ENCODE measurements at regions not wholly inside any gene's neighbourhood (a gene's known extent, or its start where the extent isn't known, plus 50 kb on each side); places are given as distances from the start of the nearest gene placed in this dataset.
A peak's percentile ranks its signal among the peaks of the same experiment; 100 is the strongest.

GRCh38 chr5:94024101-94024500 is 282.7 kb upstream of the POU5F2 start:
- H3K9me3 ChIP-seq: peaks cover 0 to 5% (median 2%) of the 10 kb centered on the region in 4 donors
- H3K36me3 ChIP-seq: peaks cover 0 to 30% (median 2%) of the 10 kb centered on the region in 4 donors
- intact Hi-C loops (cut with DNase I; ENCODE audit: low total_unique reads): no loop called here
- no peak overlapping the region for H3K27ac ChIP-seq
- no peak for TF ChIP-seq CTCF (IDR thresholded peaks at IDR 0.05)
- no peak for TF ChIP-seq POLR2A (IDR thresholded peaks at IDR 0.05)
- no peak for TF ChIP-seq POLR2AphosphoS5 (IDR thresholded peaks at IDR 0.05)
- TF ChIP-seq EP300 (IDR thresholded peaks at IDR 0.05): no peak
- WGBS, 5 donors: 79 to 100% (median 94%) methylated on average over 1 of the region's 1 CpG
- no peaks in the 10 kb centered on the region for H3K4me1 ChIP-seq
- DNase-seq: no peak
- no peaks in the 10 kb centered on the region for H3K27me3 ChIP-seq
- no peak overlapping the region for H3K4me3 ChIP-seq

- WGBS, 5 donors: 34 to 55% (median 43%) methylated on average over 2 of the region's 2 CpGs
- Histone ChIP-seq H3K36me3 (peaks cover 0 to 51% (median 15%) of the 10 kb centered on the region in 4 donors), H3K9me3 (peaks cover 3 to 27% (median 10%) of the 10 kb centered on the region in 4 donors), H3K27ac (no peak overlapping the region), H3K4me1 (no peaks in the 10 kb centered on the region), H3K27me3 (no peaks in the 10 kb centered on the region), H3K4me3 (no peak overlapping the region)
- peak in 2 of 3 donors; percentile 11 to 26 for TF ChIP-seq POLR2AphosphoS5 (IDR thresholded peaks at IDR 0.05)
- no peak for TF ChIP-seq POLR2A (IDR thresholded peaks at IDR 0.05)
- DNase-seq: peak; percentile 30 to 50
- intact Hi-C loops (cut with DNase I; ENCODE audit: low total_unique reads): no loop called here
Observed at GRCh38 chr5:94021246-94021645, 279.8 kb upstream of the POU5F2 start.

- 96 to 100% (median 99%) methylated on average over 2 of the region's 2 CpGs for WGBS, 5 donors
- TF ChIP-seq EP300 (IDR thresholded peaks at IDR 0.05): no peak
- no peak for TF ChIP-seq POLR2A (IDR thresholded peaks at IDR 0.05)
- TF ChIP-seq CTCF (IDR thresholded peaks at IDR 0.05): no peak
- no peak for TF ChIP-seq POLR2AphosphoS5 (IDR thresholded peaks at IDR 0.05)
Observed at GRCh38 chr5:94017579-94017978, 276.2 kb upstream of the POU5F2 start.

GRCh38 chr5:94010814-94011213 is 269.4 kb upstream of the POU5F2 start:
- Histone ChIP-seq H3K9me3 (peaks cover 0 to 12% (median 4%) of the 10 kb centered on the region in 4 donors), H3K4me3 (no peak overlapping the region), H3K27ac (no peak overlapping the region), H3K27me3 (no peaks in the 10 kb centered on the region), H3K4me1 (no peaks in the 10 kb centered on the region), H3K36me3 (peaks cover 0 to 6% (median 2%) of the 10 kb centered on the region in 4 donors)
- intact Hi-C loops (cut with DNase I; ENCODE audit: low total_unique reads): no loop called here
- 95 to 100% (median 99%) methylated on average over 1 of the region's 1 CpG for WGBS, 5 donors
- TF ChIP-seq CTCF (IDR thresholded peaks at IDR 0.05): no peak
- TF ChIP-seq EP300 (IDR thresholded peaks at IDR 0.05): no peak
- TF ChIP-seq POLR2AphosphoS5 (IDR thresholded peaks at IDR 0.05): no peak
- TF ChIP-seq POLR2A (IDR thresholded peaks at IDR 0.05): no peak
- no peak for DNase-seq

More at GRCh38 chr5:94017579-94017978, 276.2 kb upstream of the POU5F2 start:
- H3K9me3 ChIP-seq: peaks cover 3 to 40% (median 14%) of the 10 kb centered on the region in 4 donors
- H3K27me3 ChIP-seq: no peaks in the 10 kb centered on the region
- H3K4me1 ChIP-seq: no peaks in the 10 kb centered on the region
- intact Hi-C loops (cut with DNase I; ENCODE audit: low total_unique reads): no loop called here
- H3K4me3 ChIP-seq: no peak overlapping the region
- no peak overlapping the region for H3K27ac ChIP-seq
- DNase-seq: no peak
- H3K36me3 ChIP-seq: peaks cover 0 to 47% (median 16%) of the 10 kb centered on the region in 4 donors

- intact Hi-C loops (cut with DNase I; ENCODE audit: low total_unique reads): no loop called here
- Histone ChIP-seq H3K36me3 (peaks cover 0 to 6% (median 2%) of the 10 kb centered on the region in 4 donors), H3K4me1 (no peaks in the 10 kb centered on the region), H3K4me3 (no peak overlapping the region), H3K27ac (no peak overlapping the region), H3K9me3 (no peaks in the 10 kb centered on the region), H3K27me3 (no peaks in the 10 kb centered on the region)
- TF ChIP-seq EP300 (IDR thresholded peaks at IDR 0.05): no peak
- TF ChIP-seq POLR2A (IDR thresholded peaks at IDR 0.05): no peak
- no peak for TF ChIP-seq POLR2AphosphoS5 (IDR thresholded peaks at IDR 0.05)
- no peak for TF ChIP-seq CTCF (IDR thresholded peaks at IDR 0.05)
- DNase-seq: no peak
Observed at GRCh38 chr5:94009161-94009560, 267.8 kb upstream of the POU5F2 start.
